CD4-positive, alpha-beta T cell treated with Interleukin-1 beta for 1 hour (primary cell): ENCODE measurements at regions not wholly inside any gene's neighbourhood (a gene's known extent, or its start where the extent isn't known, plus 50 kb on each side); places are given as distances from the start of the nearest gene placed in this dataset.
"Not testable (repeated sequence)": the region's sequence is repeated elsewhere in the genome, so short reads cannot be mapped to it uniquely, and the experiment has no call there.

Experiments used
- DNase-seq, 2 donors: peaks; one replicate each; pipeline ENCODE4 v3.0.0-alpha.2; 2020 to 2022

DNA sequence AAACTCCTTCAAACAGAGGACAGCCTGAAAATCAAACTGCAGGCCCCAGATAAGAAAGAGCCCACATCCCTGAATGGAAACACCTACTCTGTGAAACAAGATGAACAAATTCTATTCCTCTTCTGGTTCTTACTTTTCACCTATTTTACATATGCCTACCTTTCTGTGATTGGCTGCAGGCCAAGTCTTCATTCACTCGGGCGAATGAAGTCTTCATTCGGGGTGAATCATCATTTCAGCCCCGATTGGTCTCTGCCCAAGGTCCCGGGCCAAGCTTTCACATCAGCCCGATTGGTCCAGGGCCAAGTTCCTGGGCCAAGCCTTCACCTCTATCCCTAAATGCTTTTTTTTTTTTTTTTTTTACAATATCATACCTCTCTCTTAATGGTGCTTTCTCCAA is 529.8 kb upstream of the ACTRT1 start:
- no peak for DNase-seq

DNA sequence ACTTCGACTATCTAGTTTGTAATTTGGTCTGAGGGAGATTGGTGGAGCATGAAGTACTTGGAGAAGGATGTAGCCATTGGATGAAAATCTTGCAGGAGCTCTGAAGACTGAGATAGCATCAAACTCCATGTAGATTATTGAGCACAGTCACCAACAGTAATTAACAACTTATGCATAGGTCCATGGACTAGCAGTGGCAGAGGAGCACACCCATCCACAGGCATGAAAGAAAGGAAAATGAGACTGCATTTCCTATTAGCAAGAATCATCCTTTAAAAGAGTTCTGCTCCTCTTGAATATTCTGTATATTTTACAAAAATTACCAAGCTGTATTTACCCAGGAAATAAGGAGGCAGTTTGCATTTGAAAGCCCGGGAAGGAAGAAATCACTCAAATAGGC is 529.4 kb upstream of the ACTRT1 start:
- DNase-seq = no peak

DNA sequence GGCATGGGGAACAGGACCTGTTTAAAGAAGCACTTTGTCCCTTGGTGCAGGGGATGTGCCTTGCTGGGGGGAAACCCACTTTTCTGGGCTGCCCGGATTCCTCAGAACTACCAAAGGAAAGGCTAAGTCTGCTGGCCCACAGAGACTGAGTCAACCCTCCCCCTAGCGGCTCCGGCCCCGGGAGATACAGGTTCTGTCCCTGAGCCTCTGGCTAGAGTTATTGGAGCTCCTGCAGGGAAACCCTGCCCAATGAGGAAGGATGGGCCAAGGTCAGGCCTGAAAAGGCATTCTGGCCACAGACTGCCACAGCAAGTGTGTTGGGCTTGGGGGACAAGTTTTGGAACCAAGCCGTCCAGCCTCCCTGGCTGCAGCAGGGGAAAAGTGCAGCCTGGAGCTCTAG is 490.9 kb upstream of the ACTRT1 start:
- DNase-seq = no peak

DNA sequence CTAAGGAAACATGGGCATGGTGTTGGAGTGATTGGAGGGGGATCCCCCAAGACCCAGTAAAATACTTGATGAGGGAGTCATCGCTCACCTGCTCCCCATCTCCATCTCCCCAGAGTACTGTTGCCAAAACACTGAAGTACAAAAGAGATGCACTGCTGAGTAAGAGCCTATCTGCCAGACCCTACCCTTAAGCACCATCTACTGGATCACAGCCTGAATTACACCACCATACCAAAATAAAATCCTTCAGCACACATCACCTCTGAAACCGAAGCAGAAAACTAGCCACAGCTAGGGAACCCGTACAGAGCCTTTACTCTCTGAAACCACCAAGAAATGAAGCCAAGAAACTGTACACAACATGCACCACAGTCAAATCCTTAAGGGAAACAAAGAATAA is 466.3 kb upstream of the ACTRT1 start:
- DNase-seq = no peak

DNA sequence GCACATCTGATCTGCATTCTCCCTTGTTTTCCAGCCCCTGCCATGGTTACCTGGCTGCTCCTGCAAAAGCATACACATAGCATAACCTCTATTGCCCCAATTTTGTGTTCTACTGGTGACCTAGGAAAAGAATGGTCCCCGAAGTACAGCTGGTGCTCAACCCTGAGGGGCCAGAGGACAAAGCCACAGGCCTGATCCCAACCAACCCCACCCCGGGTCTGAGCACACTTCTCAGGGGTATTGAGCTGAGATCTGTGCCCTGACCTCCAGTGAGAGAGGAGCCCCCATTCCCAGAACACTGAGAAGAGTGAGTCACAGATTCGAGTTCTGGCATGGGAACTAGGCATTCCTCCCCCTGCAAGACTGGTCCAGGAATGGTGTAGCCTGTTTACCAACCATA is 465.5 kb upstream of the ACTRT1 start:
- DNase-seq = no peak

DNA sequence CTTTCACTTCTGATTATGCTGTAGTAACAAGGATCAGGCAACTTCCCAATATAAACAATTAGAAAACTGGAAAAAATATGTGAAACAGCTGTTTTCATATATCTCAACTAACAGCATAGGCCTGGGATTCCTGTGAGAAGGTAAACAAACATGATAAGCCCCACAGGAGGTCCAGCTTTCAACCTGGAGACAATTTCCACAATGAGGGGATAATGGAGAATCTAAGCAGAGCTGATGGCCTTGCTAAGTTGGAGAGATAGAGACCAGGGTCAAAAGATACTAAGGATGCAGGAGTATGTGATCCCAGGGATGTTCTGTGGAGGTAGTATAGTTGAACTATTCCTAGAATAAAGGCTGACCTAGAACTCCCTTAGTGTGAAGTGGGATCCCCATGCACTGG is 452.3 kb upstream of the ACTRT1 start:
- DNase-seq = no peak

DNA sequence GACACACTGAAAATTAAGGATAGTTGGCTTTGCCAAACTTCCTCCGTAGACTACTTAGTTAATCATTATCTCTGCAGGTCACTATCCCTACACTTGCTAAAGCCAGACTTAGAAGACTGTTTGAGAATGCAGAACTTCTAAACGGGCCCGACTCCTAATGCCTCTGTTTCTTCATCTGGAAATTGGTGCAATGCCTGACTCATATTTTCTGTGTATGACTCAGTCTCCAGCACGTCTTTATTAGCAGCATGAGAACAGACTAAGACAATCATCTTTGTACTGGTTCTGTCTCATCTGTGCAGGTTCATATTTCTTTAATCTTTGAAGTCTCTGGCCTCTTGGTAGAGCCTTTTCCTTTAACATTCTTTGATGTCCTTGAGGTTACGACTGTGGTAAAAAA is 411.9 kb upstream of the ACTRT1 start:
- no peak for DNase-seq

DNA sequence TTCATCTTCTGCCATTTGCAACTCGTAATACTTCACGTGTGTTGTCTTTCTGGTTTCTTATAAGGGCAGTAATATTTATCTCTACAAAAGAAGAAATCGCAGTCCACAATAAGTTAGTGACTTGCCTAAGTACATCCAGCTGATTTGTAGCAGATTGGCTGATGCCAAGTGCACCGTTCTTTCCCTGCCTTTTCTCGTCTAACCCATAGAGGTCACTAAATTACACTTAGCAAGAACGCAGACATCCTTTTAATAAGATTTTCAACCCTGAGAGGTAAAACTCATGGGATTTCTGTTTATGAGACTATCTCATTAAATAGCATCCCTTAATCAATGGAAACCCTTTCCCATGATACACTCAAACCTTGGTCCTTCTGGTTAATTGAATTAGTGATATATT is 408.6 kb upstream of the ACTRT1 start:
- DNase-seq = no peak

DNA sequence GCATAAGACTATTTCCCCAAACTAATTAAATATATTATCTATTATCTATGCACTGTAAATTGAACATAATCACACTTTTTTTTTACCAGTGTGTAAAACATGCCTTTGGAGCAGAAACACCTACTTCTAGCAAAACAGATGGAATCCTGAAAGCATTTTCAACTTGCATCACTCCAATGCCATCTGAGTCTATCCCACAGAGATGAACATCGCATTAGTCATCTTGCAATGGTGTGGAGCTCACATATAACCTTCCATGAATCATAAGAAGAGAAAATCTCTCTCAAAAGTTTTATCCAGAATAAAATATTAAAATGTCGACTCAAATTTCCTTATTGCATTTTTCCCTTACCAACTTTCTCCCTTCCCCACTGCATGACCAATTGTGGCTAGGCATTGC is 406.7 kb upstream of the ACTRT1 start:
- DNase-seq = no peak

DNA sequence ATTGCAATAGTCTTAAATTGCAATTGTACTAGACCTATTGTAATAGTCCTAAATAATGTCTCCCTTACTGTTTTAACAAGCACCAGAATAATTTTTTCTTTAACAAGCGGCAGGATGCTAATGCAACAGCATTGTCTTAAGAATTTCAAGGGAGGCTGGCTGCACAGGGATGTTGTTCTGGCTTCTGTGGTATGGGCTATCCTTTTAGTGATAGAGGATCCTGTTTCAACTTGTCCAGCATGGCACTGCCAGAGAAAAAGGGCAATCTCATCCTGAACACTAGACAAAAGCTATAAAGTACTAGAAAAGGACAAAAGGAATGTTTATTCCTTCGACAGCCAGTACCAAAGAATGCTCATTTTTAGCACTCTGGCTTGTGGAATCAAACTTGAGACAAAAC is 405.5 kb upstream of the ACTRT1 start:
- DNase-seq = no peak

DNA sequence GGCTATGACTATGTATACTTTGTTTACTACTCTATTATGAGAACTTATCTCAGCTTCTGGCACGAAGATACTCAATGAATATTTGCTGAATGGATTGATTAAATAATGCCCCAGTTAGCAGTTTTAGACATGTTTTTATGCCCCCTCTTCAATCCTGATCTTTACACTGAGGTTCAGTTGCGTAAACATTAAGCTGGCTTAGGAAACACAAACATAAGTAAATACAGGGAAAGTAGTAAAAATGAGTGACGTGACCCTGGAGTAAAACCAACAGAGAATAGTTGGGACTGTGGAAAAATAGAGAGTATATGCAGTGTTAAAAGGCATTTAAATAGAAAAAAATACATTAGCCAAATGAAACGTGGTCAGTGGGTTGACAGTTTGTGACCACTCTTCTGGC is 387.0 kb upstream of the ACTRT1 start:
- no peak for DNase-seq

DNA sequence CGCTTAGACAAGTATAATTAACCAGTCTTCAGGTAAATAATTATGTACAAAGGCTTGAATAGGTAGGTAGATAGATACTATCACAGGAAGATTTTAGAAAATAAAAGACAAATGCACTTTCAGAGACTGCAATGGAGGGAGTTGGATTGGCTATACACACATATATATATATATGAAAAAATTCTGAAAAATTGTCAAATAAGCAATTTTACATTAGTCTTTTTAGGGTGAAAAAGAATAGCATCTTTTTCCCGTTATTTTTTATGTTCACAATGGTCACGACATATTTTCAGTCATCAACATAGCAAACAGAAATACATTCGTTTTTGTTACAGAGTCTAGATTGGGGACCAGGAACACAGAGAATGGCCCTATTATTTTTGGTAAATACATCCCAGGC is 385.9 kb upstream of the ACTRT1 start:
- no peak for DNase-seq

DNA sequence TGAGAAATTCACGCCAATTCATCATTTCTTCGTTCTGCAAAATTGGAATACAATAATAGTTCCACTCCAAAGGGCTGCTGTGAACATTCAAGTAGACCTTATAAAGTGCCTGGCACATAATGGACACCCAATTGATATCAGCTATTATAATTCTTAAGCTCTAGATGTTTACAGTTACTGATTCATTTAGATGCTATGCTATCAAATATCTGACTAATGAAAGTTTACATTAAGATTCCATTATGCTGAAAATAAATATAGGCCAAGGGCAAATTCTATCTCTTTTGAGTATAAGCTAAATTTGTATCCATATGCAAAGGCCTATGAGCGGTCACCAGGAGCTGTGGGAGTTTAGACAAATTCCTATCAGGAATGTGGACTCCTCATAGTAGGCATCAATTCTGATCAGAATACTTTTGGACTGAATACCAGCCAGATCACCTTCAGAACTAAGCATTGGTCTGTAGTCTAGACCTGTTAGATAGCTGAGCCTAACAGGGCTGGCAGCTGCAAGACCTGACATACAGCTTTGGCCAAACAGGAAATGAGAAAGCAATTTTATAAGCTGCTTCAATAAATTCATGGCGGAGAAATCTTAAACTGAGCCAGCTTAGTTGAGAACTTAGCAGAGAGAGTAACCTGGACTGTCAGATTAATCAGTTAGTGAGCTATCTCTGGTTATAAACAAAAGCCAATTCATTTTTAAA is 384.3 kb upstream of the ACTRT1 start:
- no peak for DNase-seq

DNA sequence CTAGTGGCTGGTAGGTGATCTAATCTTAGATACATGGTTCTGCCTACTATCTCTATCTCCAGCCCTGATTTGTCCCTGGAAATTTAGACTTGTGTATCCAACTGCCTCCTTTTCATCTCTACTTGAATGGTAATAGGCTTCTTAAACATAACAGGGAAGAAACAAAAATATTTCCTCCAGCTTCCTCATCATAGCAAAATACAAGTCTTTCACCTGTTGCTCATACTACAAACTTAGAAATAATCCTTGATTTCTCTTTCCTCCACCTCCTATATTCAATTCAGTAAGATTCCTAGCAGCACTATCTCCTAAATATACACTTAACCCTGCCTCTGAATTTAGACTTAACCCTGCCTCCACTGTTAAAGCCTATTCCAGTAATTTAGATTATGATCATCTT is 373.3 kb upstream of the ACTRT1 start:
- DNase-seq = no peak

DNA sequence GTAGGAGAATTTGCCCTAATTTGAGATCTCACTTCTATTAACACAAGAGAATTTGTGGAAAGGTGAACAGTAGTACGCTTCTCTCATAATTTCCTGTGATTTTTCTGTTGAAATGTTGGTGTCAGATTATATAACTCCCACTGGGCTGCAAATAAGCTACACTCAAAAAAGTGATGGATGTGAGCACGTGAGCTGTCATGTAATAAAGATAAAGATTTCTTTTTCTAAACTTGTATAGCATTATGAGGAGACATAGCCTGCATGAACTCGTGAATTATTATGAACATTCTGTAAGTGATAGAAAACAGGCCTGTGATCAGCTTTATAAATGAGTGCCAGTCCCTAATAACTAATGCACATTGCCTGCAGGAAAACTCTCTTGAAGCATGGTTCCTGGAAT is 356.6 kb upstream of the ACTRT1 start:
- DNase-seq = no peak

DNA sequence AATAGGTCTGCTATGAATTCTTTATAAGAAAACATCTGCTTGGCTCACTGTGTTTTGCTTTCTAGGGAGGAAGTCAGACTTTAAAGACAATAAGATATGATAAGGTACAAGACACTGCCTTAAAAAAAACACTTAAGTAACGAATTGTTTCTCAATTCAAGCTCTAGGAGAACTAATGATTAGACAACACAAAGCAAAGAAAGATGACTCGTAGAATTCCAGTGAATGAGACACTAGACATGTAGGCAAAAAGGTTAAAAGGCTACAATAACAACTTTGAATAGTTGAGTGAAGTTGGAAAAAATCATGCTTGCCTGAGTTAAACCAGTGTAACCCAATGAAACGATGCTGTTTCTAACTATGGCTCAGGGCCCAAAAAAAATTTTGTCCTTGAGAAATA is 344.4 kb upstream of the ACTRT1 start:
- DNase-seq = no peak

DNA sequence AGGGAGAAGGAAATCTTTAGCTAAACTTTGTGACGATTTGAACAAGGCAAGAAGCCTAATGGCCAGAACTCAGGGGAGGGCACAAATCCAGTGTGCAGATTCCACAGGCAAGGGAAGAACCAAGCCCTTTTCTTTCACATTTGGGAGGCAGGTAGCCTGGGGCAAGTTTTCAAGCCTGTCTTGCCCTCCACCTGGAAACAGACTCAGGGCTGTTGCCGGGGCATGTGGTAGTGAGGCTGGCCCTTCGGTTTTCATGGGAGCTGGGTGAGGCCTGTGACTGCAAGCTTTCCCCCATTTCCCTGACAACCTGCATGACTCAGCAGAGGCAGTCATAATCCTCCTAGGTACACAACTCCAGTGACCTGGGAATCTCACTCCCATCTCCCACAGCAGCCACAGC is 331.6 kb upstream of the ACTRT1 start:
- DNase-seq = not testable (repeated sequence)

DNA sequence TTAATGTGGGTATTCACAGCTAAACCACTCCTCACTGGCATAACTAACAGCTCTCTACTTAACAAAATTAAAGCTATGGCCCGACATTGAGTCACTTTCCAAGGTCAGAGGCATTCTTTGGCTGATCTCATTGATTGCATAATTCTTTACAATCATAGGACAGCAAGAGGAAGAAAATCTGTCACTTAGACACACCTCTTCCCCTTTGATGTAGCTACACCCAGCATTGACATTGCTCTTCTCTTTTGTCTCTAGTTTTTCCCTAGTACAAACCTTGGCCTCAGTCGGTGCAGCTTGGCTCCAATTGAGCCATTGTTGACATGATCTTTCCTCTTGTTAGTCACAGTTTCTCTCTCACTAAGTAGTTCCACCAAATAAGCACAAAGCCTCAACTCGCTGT is 313.3 kb upstream of the ACTRT1 start:
- DNase-seq = no peak

DNA sequence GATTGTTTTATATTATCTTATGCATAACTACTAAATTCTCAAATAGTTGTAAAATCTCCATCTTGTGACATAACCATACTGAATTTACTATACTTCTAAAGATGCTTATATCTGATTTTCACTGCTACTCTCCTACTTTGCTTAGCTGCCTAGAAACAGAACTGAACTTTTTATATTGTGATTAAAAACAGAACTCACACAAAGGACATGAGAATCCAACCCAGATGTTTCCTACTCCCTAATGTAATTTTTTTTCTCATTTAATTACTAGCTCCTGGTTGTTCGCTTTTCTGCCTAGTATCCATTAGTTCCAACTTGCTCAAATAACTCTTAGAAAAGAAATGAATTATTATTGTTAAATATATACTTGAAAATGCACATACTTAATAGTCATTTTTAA is 283.5 kb upstream of the ACTRT1 start:
- no peak for DNase-seq

DNA sequence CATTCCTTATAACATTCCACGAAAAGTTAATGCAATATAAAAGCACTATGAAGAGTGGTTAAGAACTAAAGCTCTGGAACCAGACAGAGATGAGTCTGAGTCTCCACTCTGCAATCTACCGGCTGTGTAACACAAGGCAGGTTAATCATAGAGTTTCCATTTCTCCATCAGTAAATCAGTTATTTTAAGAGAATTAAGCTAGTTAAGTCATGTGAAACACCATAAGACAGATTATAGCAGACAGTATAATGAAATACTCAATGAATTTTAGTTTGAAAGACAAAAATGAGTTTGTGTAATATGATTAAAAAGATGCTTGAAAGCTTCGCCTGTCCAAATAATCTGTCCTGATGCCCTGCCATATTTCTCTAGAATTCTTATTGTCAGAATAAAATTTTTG is 282.6 kb upstream of the ACTRT1 start:
- DNase-seq = no peak

DNA sequence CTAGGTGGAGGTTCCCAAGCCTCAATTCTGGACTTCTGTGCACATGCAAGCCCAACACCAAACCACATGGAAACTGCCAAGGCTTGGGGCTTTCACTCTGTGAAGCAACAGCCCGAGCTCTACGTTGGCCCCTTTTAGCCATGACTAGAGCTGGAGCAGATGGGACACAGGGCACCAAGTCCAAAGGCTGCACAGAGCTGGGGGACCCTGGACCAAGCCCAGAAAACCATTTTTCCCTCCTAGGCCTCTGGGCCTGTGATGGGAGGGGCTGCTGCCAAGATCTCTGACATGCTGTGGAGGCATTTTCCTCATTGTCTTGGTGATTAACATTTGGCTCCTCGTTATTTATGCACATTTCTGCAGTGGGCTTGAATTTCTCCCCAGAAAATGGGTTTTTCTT is 258.7 kb upstream of the ACTRT1 start:
- no peak for DNase-seq

DNA sequence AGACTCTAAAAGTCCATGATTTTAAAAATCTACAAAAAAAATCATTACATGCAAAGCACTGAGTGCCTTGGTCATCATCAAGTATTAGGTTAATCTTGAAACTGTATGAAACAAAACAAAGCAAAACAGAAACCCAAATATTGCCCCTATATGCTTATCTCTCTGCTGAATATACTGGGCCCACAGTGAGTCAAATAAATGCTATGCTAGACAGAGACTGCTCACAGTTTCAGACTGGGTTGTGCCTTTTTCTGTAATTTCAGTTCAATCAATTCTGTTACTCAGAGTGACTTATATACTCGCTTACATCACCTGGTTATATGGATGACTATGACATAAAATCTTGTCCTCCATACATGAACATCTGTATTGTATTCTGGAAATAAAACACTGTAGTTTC is 257.1 kb upstream of the ACTRT1 start:
- DNase-seq = no peak

DNA sequence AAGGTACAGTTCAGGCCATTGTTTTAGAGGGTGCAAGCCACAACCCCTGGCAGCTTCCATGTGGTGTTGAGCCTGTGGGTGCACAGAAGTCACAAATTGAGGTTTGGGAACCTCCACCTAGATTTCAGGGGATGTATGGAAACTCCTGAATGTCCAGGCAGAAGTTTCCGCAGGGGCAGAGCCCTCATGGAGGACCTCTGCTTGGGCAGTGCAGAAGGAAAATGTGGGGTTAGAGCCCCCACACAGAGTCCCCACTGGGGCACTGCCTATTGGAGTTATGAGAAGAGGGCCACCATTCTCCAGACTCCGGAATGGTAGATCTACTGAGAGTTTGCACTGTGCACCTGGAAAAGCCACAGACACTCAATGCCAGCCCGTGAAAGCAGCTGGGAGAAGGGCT is 242.0 kb upstream of the ACTRT1 start:
- DNase-seq = no peak

DNA sequence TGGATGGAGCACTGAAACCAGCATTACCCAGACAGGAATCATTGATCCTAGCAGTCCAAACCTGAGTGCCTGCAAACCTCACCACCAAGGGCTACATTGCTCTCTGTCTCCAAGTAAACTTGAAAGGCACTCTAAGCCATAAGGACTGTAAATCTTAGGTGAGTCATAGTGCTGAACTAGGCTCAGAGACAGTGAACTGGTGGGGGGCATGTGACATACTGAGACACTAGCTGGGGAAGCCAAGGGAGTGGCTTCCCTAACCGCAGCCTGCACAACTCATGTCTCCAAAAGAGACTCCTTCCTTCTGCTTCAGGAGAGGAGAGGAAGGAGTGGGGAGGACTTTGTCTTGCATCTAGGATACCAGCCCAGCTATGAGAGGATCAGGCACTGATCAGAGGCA is 235.5 kb upstream of the ACTRT1 start:
- DNase-seq = no peak

DNA sequence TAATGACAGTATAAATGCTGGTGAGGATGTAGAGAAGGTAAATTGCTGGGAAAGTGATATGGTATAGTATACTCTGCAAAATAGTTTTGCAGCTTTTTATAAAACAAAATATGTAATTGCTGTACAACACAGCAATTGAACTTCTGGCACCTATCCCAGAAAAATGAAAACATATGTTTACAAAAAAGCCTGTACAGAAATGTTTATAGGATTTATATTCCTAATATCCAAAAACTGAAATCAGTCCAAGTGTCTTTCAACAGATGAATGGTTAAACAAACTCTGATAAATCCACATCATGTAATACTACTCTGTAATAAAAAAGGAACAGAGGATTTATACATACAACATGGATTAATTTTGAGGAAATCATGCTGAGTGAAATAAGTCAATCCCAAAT is 198.4 kb upstream of the ACTRT1 start:
- DNase-seq = no peak

DNA sequence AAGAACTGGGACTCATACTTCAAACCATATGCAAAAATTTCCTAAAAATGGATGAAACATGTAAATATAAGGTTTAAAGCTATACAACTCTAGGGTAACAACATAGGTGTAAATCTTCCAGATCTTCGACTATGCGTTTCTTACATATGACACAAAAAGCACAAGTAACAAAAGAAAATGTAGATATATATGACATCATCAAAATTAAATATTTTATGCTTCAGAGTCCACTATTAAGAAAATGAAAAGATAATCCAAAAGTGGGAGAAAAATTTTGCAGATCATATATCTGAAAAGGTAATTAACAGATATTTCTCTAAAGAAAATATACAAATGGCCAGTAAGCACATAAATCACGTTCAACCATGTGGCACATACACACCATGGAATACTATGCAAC is 164.2 kb upstream of the ACTRT1 start:
- DNase-seq = no peak
